NCI-H345 treated with DMSO at 0.1 percent for 48 hours (cell line): ENCODE measurements at regions not wholly inside any gene's neighbourhood (a gene's known extent, or its start where the extent isn't known, plus 50 kb on each side); places are given as distances from the start of the nearest gene placed in this dataset.
A peak's percentile ranks its signal among the peaks of the same experiment; 100 is the strongest.

Source experiments
- DNase-seq: peaks from one replicate; lab custom pipeline; 2025; ENCODE audit not compliant: unreplicated experiment; lab: John Stamatoyannopoulos, UW

DNA sequence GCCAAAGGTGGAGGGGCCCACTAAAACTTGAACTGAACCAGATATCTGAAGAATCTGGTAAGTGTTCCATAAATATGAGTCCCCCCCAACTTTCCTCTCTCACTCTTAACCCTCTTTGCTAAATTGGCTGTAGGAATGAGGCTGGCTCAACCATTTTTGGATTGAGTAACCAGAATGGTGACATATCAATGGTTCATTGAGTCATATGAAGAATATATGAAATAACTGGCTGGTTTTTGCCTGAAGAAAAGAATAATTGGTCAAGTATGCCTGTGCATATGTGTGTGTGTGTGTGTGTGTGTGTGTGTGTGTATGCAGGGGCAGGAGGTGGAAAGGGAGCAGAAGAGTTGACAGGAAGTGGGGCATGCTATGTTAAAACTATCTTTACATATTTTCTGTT lies 472.9 kb upstream of the THBS1 start:
- DNase-seq = no peak

GRCh38 chr15:39110336-39110735 lies 470.5 kb upstream of the THBS1 start:
- DNase-seq = no peak

DNA sequence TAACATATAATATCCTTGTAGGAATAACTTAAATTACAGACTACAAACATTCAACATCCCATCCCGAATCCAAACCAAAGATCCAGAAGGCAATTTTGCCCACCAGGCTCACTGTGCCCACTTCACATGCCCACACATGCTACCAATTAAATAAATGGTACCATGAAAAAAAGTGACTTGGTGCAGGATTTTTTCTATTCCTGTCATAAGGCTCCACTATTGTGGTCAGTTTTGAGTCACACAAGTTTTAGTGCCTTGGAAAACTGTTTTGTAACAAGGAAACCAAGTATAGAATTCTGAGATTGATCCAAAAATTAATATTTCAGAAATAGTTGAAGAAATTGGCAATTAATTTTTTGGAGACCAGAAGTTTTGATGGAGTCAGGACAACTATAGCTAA lies 470.1 kb upstream of the THBS1 start:
- DNase-seq = no peak

- no peak for DNase-seq
Observed at GRCh38 chr15:39113741-39114140, 467.1 kb upstream of the THBS1 start.

GRCh38 chr15:39114690-39115378 lies 466.0 kb upstream of the THBS1 start:
- no peak for DNase-seq

DNA sequence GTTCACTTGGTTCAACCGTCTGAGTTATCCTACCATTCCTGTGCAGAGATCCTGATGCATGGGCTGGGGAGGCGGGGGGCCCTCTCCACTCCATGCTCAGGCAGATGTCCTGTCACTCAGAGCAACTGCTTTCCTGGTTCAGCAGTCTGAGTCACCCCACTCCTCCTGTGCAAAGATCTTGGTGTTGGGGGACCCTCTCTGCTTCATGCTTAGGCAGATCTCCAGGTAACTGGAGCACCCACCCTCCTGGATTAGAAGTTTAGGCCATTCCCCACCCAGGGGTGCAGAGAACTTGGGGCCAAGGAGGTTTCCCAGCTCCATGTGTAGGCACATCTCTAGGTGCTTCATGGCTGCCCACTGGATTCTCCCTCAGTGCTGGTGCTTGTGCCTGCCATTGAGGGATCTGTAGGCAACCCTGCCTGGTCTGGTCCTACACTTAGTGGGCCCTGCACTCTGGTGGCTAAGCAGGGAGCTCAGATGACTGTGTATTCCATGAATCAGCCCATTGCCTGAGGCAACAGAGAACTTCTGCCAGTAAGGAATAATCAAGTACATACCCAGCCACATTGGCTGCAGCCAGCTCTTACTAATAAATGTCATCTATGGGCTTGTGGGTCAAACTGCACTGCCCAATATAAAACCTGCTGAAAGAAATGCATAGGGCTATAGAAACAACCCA lies 465.4 kb upstream of the THBS1 start:
- DNase-seq = no peak

GRCh38 chr15:39118510-39118909 lies 462.4 kb upstream of the THBS1 start:
- DNase-seq = no peak

DNA sequence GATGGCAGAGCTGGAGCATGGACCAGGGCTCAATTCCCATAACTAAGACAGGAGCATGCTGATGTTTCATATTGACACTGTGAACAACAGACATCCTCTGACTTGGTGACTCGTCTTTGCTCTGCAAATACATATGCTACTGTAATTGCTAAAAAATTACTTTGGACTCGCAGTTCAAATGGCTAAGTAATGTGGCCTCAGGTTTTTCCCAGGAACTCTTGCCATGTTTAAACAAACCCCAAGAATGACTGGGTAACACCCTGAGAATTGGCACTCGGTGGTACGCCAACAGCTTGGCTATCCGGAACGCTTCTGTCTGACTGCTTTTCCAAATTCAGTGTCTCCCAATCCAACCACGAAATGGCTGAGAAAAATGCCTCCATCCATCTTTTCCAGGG lies 456.7 kb upstream of the THBS1 start:
- no peak for DNase-seq

DNA sequence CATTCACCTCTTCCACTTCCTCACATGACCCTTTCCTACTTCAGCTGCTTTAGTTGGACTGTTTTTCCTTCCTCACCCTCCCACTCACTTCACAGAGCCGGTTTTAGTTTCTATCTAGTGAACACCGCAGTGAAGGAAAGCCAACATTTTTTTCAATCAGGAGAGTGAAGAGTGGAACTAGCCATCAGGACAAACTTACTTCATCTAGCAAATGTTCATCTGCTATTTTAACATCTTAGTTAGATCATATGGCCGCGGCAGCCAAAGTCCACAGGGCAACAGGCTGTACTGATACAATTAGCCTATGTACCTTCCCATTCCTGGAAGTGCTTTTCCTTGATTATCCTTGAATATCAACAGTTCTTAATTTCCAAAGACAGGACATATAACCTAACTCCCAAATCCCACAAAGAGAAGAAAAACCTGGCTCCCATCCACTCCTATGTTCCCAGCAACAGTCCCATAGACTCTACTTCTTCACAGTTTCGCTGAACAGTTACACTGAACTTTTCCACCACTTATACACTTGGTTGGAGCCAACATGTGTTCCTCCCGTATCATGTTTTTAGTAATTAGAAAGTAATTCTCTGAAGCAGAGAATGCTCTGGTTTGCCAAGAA lies 456.2 kb upstream of the THBS1 start:
- DNase-seq = no peak

DNA sequence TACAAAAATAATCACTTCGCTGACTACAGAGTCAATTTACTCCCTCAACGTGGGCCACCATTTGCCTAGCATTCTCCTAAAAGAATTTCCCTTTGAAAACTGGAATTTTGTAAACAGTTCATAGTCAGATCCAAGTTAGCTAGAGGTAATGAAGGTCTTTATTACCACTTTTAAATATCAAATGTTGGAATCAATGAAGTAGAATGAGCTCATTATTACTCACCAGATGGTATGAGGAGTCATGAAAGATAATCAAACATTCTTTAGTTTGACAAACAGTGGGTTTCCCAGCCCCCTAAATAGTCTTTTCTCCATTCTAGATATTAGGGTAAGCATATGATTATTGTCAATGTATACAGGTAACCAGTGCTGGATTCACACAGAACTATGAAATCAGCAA lies 455.7 kb upstream of the THBS1 start:
- no peak for DNase-seq

DNA sequence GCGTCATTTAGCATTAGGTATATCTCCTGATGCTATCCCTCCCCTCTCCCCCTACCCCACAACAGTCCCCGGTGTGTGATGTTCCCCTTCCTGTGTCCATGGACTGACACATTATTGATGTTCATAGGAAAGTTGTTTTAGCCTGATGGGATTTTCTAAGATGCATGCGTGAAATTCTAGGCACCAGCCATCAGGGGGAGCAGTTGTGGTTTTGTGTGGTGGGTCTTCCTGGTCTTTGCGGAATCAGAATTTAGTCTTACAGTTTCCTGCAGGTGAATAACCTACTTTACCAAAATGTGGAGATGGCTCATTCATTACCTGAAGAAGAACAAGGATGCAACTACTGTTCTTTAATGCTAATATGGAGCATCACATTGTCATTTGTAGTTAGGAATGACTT lies 455.0 kb upstream of the THBS1 start:
- peak; percentile 3 for DNase-seq

- DNase-seq = no peak
Observed at GRCh38 chr15:39127151-39127790, 453.6 kb upstream of the THBS1 start.

DNA sequence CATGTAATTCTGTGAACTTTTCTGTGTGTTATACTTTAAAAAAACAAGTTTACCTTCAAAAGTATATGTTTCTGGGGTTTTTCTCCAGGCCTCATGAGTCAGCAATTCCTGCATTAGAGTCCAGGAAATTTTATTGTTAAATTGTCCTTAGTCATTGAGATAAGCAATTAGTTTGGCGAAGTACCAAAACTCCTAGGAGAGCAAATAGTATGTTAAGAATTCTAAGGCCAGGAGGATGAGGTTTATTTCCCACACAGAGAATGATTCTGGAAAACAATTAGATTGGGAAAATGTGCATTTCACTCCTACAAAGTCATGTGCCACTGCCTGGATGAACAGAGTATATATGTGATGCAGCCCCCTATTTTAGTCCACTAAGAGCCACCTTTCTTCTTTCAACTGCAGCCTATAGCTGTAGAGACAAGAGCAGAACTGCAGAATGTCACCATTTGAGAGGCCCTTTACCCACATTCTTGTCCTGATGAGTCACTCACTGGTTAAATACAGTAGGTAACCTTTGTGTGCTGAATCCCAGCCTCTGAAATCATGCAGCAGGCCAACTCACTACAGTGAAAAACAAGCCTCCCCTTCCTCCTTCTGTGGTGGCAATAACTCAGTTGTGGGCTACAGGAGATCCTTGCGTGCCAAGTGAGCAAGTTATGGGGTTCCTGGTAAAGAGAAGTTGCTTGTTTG lies 452.8 kb upstream of the THBS1 start:
- no peak for DNase-seq

DNA sequence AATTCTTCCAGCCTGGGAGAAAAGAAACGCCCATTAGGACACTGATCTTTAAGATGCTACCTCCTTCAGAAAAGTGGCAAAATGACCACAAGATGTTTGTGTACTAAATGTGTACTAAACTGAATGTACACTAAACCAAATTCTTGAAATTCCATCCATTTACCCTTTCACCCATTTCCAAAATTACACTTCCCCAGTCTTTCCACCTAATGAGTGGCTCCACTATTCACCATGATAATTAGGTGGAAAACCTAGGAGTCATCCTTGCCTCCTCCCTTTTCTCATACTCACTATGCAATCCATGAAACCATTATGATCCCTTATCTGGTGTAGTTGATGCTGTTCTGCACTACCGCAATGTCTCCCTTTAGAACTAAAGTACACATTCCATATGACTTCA lies 452.1 kb upstream of the THBS1 start:
- no peak for DNase-seq

DNA sequence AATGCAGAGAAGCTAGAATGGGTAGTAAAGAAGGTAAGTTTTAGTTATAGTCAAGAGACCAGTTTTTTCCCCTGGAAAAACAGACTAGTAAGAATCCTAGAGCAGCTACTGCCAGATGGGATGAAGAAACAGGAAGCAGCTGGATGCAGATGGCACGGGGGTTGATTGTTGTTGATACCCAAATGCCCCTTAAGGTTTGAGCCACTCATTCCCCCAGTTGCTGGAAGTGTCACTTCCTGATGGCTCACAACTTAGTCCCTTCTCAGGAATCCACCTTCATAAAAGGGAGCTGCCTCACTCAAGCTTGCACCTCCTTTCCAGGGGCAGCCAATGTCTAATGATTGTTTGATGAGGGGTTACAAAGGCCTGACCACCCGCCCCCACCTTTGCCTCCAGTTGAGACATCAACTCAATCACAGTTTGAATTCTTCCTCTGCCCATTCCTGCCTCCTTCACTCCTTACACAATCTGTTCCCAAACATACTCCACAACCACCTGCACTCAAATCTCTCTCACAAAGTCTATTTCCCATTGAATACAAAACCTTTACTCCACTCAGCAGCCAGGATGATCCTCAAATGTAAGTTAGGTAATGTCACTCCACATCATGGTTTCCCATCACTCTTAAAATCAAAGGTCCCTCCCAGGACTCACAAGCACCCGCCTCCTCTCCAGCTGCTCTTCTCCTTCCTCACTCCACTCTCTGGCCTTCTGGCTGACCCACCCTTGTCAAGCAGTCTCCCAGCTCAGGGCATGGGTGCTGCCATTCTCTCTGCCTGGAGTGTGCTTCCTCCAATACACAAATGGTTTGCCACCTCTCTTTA lies 450.1 kb upstream of the THBS1 start:
- no peak for DNase-seq

DNA sequence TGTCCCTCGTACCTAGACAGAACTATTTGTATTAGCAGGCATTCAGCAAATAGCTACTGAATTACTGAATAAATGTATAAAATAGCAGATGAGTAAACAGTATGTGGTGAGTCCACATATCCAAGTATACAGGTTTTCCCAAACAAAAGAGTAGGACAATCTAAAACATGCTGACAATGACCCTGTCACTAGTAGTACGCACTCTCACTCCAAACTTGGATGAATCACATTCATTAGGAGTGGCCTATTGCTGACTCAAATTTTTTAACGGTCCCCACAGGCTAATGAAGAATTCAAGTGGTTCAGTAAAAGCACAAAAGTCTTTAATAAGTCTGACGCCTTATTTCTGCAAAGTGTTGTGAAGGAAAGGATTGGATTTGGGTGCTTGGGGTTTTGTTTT lies 449.3 kb upstream of the THBS1 start:
- DNase-seq = no peak

- no peak for DNase-seq
Observed at GRCh38 chr15:39132070-39132469, 448.8 kb upstream of the THBS1 start.

GRCh38 chr15:39132954-39133600 lies 447.8 kb upstream of the THBS1 start:
- no peak for DNase-seq

- DNase-seq = no peak
Observed at GRCh38 chr15:39134282-39134681, 446.6 kb upstream of the THBS1 start.

DNA sequence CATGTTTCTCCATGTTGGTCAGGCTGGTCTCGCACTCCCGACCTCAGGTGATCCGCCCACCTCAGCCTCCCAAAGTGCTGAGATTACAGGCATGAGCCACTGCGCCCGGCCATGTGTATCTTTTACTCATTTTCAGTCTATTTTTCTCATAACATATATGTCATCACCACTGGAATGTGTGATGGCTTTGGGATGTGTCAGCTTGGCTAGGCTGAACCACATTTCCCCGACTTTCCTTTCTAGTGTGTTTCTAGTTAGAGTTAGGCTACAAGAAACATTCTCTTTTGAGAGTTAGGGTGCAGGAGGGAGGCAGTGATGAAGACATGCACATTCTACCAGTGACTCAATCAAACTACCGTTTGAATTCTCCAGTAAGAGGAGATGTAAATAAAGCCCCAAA lies 444.9 kb upstream of the THBS1 start:
- no peak for DNase-seq
